LHCN-M2 (cell line): ENCODE measurements at regions not wholly inside any gene's neighbourhood (a gene's known extent, or its start where the extent isn't known, plus 50 kb on each side); places are given as distances from the start of the nearest gene placed in this dataset.
"Not testable (repeated sequence)": the region's sequence is repeated elsewhere in the genome, so short reads cannot be mapped to it uniquely, and the experiment has no call there.

Source experiments
- DNase-seq: peaks from one replicate; pipeline ENCODE4 v3.0.0-alpha.2; 2012; ENCODE audit warnings: low read depth

- not testable (repeated sequence) for DNase-seq
These were observed 83.2 kb downstream of the POTEB3 start for GRCh38 chr15:21357056-21357455.

GRCh38 chr15:21355944-21356343, 84.4 kb downstream of the POTEB3 start:
- not testable (repeated sequence) for DNase-seq

- DNase-seq: not testable (repeated sequence)
These were observed 85.7 kb downstream of the POTEB3 start for GRCh38 chr15:21354597-21354996.

GRCh38 chr15:21352670-21353318, 87.5 kb downstream of the POTEB3 start:
- not testable (repeated sequence) for DNase-seq

GRCh38 chr15:21344960-21345359, 95.3 kb downstream of the POTEB3 start:
- not testable (repeated sequence) for DNase-seq

GRCh38 chr15:21344500-21344899, 95.8 kb downstream of the POTEB3 start:
- DNase-seq: not testable (repeated sequence)

- not testable (repeated sequence) for DNase-seq
These were observed 103.3 kb downstream of the POTEB3 start for GRCh38 chr15:21337028-21337427.

GRCh38 chr15:21324720-21325460, 115.4 kb downstream of the POTEB3 start:
- DNase-seq: not testable (repeated sequence)

GRCh38 chr15:21284353-21284752, 155.9 kb downstream of the POTEB3 start:
- not testable (repeated sequence) for DNase-seq

GRCh38 chr15:21283210-21283609, 157.1 kb downstream of the POTEB3 start:
- DNase-seq: not testable (repeated sequence)

- not testable (repeated sequence) for DNase-seq
These were observed 160.0 kb downstream of the POTEB3 start for GRCh38 chr15:21280272-21280671.

- DNase-seq: not testable (repeated sequence)
These were observed 167.9 kb downstream of the POTEB3 start for GRCh38 chr15:21272176-21272982.

GRCh38 chr15:21271566-21271965, 168.7 kb downstream of the POTEB3 start:
- DNase-seq: no peak

GRCh38 chr15:21270474-21270873, 169.8 kb downstream of the POTEB3 start:
- no peak for DNase-seq

GRCh38 chr15:21269673-21270072, 170.6 kb downstream of the POTEB3 start:
- not testable (repeated sequence) for DNase-seq

- no peak for DNase-seq
These were observed 171.2 kb downstream of the POTEB3 start for GRCh38 chr15:21269121-21269520.

- DNase-seq: no peak
These were observed 171.8 kb downstream of the POTEB3 start for GRCh38 chr15:21268436-21268940.

GRCh38 chr15:21267671-21268395, 172.5 kb downstream of the POTEB3 start:
- DNase-seq: peak; percentile 12

- no peak for DNase-seq
These were observed 173.1 kb downstream of the POTEB3 start for GRCh38 chr15:21267226-21267625.

- DNase-seq: not testable (repeated sequence)
These were observed 174.7 kb downstream of the POTEB3 start for GRCh38 chr15:21265628-21266027.

- no peak for DNase-seq
These were observed 177.4 kb downstream of the POTEB3 start for GRCh38 chr15:21262851-21263425.
